HG02623 (cell line): ENCODE measurements at regions not wholly inside any gene's neighbourhood (a gene's known extent, or its start where the extent isn't known, plus 50 kb on each side); places are given as distances from the start of the nearest gene placed in this dataset.
"Not testable (repeated sequence)": the region's sequence is repeated elsewhere in the genome, so short reads cannot be mapped to it uniquely, and the experiment has no call there.

Experiments
- ATAC-seq: cut with Tn5 transposase; IDR thresholded peaks from one replicate; pipeline ENCODE4 v1.9.1; 2021; ENCODE audit warnings: moderate library complexity; ENCODE audit not compliant: unreplicated experiment

DNA sequence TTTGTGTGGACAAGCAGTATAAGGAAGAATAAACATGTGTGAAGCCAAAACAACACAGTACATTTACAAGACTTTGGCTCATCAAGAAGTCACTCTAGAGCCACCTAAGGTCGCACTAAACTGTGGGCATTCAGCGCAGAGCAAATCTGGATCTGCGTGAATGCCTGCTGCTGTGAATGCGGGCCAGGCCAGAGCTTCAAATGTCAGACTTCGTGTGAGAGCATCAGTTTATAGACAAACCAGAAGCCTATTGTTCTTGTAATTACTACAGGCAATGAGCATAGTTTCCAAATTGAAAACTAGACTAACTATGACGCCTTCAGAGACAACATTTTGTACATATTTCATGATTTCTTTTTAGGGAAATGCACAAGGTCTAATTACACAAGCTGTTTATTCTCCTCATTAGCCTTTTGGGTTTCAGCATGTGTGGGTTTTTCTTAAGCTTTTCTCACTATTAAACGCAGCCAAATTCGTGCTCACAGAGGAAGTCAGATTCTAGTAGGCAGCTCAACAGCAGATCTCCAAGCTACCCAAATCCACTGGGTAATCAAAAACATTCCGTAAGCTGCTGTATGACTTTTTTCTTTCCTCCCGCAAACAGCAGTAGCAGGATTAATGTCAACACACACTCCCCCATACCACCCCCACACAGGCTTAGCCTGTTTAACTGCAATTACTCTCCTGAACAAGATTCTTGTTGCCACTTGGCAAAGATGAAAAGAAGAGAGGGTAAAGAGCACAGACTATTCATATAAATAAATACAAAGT, 84.5 kb upstream of the SETMAR start:
- no peak for ATAC-seq

- no peak for ATAC-seq
Measured at GRCh38 chr3:4219227-4219568, 84.0 kb upstream of the SETMAR start.

GRCh38 chr3:4220065-4220464, 83.1 kb upstream of the SETMAR start:
- no peak for ATAC-seq

- ATAC-seq = no peak
Measured at GRCh38 chr3:4222574-4223175, 80.5 kb upstream of the SETMAR start.

DNA sequence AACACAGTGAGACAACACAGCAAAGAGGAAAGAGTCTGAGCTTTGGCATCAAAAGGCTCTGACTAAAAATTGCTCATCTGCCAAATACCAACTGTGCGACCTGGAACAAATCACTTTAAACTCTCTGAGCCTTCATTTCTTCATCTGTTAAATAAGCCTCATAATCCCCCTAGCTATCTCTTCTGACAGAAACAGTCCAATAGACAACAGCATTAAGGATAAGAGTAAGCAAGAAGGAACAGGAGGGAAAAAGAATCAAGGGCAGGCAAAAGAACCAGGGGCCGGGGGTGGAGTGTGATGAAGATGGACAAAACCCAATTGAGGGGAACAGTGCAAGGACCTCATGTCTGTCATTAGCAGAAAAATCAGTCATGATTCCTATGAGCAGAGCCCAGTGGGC, 79.4 kb upstream of the SETMAR start:
- no peak for ATAC-seq

DNA sequence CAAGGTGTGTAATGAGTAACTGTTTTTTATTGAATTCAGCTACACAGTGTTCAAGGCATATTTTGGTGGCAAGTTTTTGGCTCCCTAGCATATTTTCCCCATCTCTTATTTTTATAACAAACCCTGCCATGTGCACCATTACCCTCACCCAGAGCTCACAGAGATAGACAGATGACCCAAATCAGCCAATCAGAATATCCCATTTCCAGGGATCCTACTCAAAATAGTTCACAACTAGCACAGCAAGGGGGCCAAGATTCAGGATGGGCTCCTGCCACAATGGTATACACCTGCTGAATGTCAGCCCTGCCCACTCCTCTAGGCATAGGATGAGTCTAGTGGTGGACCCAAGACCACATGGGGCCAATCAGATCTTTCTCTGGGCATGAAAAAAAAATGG, 78.8 kb upstream of the SETMAR start:
- no peak for ATAC-seq

GRCh38 chr3:4225005-4225471, 78.1 kb upstream of the SETMAR start:
- no peak for ATAC-seq

DNA sequence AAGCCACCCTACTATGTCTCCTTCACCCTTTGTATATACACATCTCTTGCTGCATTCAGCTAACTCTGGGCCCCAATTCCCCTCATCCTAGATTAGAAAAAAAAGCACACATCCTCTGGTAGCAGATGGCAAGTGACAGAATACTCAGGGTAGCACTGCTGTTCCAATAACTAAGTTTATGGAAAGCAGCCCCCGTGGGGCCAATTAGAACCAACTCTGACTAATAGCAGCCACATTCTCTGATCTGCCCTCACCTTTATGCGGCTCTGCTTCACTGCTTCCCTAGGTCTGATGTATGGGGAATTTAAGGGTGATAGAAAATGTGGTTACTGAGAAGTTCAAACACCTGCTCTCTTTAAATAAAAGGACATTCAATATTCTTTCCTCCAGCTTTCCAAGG, 74.9 kb upstream of the SETMAR start:
- no peak for ATAC-seq

- ATAC-seq = no peak
Measured at GRCh38 chr3:4231041-4231440, 72.1 kb upstream of the SETMAR start.

DNA sequence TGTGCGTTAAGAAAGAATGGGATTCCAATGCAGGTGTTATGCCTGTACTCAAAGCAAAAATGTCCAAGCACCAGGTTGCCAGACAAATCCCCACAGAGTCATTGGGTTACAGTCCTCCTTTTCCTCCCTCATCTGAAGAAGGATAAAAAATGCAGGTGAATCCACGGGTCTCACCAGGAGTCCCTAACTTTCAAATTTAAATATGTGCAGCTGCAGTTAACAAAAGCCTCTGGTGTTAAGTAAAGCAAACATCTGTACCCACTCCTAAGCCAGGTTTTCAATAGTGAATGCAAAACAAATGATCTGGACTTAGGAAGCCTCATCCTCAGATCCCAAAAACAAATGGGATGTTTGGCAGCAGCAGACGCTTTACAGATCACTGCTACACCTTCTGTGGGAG, 70.4 kb upstream of the SETMAR start:
- no peak for ATAC-seq

DNA sequence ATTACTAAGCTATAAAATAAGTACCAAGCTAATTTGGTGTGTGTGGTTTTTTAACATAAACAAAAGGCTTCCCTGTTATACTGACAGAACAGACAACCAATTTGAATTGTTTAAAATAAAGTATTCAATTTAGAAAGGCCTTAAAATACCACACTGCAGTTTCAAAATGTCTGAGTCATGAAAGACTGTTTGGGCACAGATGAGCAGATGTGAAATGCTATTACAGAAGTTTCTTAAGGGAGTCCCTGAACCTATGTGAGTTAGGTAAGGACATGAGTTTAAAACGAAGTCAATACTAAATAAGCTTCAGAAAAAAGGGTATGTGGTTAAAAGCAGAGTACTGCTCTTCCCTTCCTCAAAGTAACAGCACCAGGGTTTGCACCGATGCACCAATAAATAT, 69.7 kb upstream of the SETMAR start:
- ATAC-seq = no peak

GRCh38 chr3:4234889-4235288, 68.3 kb upstream of the SETMAR start:
- no peak for ATAC-seq

DNA sequence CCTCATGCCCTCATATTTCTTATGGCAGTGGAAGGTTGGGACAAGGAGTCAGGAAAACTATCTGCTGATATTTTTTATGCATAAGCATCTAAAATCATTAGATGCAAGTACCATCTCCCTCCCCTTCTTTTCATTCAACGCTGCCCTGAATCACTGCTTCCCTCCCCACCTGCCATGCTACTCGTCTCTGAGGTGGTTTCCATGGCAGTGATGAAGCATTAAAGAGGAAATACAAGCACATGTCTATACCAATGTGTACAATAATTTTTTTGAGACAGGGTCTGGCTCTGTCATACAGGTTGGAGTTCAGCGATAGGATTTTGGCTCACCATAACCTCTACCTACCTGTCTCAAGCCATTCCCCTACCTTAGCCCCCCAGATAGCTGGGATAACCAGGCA, 67.5 kb upstream of the SETMAR start:
- ATAC-seq = no peak

DNA sequence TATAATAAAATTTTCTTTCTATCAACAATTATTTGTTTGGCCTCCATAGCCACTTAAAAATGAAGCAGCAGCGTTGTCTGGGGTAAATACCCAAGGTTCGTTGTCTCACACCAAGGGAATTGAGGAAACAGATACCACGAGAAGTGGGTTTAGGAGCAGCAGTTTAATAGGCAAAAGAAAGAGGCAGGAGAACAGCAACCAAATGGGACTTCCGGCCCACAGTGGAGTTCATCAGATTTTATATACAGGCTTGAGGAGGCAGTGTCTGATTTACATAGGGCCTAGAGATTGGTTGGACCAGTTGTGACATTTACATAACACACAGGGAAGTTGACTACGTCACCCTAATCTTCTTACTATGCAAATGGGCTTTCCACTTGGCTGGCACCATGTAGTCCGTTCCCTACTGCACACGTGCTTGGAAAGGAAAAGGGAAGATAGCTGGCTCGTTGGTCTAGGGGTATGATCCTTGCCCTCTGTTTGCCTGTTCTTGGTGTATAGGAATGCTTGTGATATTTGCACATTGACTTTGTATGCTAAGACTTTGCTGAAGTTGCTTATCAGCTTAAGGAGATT, 61.5 kb upstream of the SETMAR start:
- ATAC-seq = no peak

GRCh38 chr3:4245671-4246070, 57.5 kb upstream of the SETMAR start:
- ATAC-seq = no peak

DNA sequence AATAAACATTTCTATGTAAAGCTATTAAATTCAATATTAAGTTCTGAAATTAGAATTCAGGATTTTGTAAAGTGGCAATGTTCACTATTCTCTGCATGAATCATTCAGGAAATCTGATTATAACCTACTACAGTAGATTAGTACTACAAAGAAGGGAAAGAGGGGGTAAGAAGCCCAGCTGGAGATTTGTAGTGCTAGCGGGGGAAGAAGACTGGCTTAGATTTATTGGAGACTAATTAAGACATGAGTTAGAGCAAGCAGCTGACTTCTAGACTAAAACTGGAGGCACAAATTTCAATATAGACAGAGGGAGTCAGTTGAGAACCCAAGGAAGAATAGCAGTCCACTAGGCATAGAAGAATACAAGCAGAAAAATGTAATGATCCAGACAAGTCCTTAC, 55.8 kb upstream of the SETMAR start:
- ATAC-seq = no peak

GRCh38 chr3:4250064-4250463, 53.1 kb upstream of the SETMAR start:
- no peak for ATAC-seq

- no peak for ATAC-seq
Measured at GRCh38 chr3:4251412-4251811, 51.8 kb upstream of the SETMAR start.

DNA sequence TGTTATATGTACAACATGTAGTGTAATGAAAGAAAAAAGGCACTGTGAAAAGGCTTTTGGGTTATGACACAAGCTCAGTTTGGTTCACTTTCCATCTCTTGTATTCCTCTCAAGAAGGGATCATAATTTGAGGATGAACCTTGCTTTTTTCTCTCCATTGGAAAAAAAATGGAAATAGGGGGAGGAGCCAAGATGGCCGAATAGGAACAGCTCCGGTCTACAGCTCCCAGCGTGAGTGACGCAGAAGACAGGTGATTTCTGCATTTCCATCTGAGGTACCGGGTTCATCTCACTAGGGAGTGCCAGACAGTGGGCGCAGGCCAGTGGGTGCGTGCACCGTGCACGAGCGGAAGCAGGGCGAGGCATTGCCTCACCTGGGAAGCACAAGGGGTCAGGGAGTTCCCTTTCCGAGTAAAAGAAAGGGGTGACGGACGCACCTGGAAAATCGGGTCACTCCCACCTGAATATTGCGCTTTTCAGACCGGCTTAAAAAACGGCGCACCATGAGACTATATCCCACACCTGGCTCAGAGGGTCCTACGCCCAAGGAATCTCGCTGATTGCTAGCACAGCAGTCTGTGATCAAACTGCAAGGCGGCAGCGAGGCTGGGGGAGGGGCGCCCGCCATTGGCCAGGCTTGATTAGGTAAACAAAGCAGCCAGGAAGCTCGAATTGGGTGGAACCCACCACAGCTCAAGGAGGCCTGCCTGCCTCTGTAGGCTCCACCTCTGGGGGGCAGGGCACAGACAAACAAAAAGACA, 49.9 kb upstream of the SETMAR start:
- not testable (repeated sequence) for ATAC-seq
